HG02623 (cell line): ENCODE measurements at regions not wholly inside any gene's neighbourhood (a gene's known extent, or its start where the extent isn't known, plus 50 kb on each side); places are given as distances from the start of the nearest gene placed in this dataset.

Source experiments
- ATAC-seq: cut with Tn5 transposase; IDR thresholded peaks from one replicate; pipeline ENCODE4 v1.9.1; 2021; ENCODE audit warnings: moderate library complexity; ENCODE audit not compliant: unreplicated experiment

GRCh38 chr12:128150961-128151360 is 116.0 kb upstream of the TMEM132C start:
- no peak for ATAC-seq

- ATAC-seq, result no peak
Measured at GRCh38 chr12:128155571-128155970, 111.4 kb upstream of the TMEM132C start.

GRCh38 chr12:128163086-128163485 is 103.9 kb upstream of the TMEM132C start:
- ATAC-seq, result no peak

- no peak for ATAC-seq
Measured at GRCh38 chr12:128164533-128164932, 102.4 kb upstream of the TMEM132C start.

GRCh38 chr12:128165387-128165786 is 101.6 kb upstream of the TMEM132C start:
- ATAC-seq, result no peak

- ATAC-seq, result no peak
Measured at GRCh38 chr12:128168273-128168672, 98.7 kb upstream of the TMEM132C start.

GRCh38 chr12:128170181-128170580 is 96.8 kb upstream of the TMEM132C start:
- no peak for ATAC-seq

GRCh38 chr12:128178565-128178964 is 88.4 kb upstream of the TMEM132C start:
- ATAC-seq, result no peak

GRCh38 chr12:128178966-128179365 is 88.0 kb upstream of the TMEM132C start:
- no peak for ATAC-seq

- no peak for ATAC-seq
Measured at GRCh38 chr12:128180166-128180565, 86.8 kb upstream of the TMEM132C start.

- no peak for ATAC-seq
Measured at GRCh38 chr12:128190052-128190451, 76.9 kb upstream of the TMEM132C start.

GRCh38 chr12:128190614-128191013 is 76.4 kb upstream of the TMEM132C start:
- no peak for ATAC-seq

- no peak for ATAC-seq
Measured at GRCh38 chr12:128191380-128191779, 75.6 kb upstream of the TMEM132C start.

- ATAC-seq, result no peak
Measured at GRCh38 chr12:128204711-128205110, 62.3 kb upstream of the TMEM132C start.

GRCh38 chr12:128205145-128205544 is 61.8 kb upstream of the TMEM132C start:
- no peak for ATAC-seq

GRCh38 chr12:128205758-128206157 is 61.2 kb upstream of the TMEM132C start:
- no peak for ATAC-seq
